ENCODE measurements at regions not wholly inside any gene's neighbourhood (a gene's known extent, or its start where the extent isn't known, plus 50 kb on each side); places are given as distances from the start of the nearest gene placed in this dataset.
A peak's percentile ranks its signal among the peaks of the same experiment; 100 is the strongest.

DNA sequence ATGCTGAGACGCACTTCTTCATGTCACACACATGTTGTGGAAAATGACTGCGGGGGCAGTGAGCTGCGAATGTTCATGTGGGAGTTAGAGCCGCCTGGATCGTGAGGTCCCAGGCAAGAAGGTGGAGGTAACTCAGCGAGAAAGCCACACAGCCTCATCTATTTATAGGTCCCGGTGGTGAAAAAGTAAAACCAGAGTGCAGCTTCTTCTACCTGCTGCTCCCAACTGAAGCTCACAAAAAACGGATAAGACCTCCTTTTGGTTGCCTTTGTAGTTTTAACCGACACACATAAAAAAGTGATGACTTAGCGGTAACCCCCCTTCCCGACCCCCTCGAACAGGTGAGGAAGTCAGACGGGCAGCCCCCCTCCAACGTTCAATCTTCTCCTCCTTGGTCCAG is 276.9 kb downstream of the GATA3 start:
- TF ChIP-seq POLR2A (IDR thresholded peaks at IDR 0.05), result no peak
- no peak for TF ChIP-seq POLR2AphosphoS5 (IDR thresholded peaks at IDR 0.05; ENCODE audit: insufficient read depth in 1 of 2, low read depth in 1 of 2)
- TF ChIP-seq, protein P1, sequence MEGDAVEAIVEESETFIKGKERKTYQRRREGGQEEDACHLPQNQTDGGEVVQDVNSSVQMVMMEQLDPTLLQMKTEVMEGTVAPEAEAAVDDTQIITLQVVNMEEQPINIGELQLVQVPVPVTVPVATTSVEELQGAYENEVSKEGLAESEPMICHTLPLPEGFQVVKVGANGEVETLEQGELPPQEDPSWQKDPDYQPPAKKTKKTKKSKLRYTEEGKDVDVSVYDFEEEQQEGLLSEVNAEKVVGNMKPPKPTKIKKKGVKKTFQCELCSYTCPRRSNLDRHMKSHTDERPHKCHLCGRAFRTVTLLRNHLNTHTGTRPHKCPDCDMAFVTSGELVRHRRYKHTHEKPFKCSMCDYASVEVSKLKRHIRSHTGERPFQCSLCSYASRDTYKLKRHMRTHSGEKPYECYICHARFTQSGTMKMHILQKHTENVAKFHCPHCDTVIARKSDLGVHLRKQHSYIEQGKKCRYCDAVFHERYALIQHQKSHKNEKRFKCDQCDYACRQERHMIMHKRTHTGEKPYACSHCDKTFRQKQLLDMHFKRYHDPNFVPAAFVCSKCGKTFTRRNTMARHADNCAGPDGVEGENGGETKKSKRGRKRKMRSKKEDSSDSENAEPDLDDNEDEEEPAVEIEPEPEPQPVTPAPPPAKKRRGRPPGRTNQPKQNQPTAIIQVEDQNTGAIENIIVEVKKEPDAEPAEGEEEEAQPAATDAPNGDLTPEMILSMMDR (IDR thresholded peaks at IDR 0.05), result no peak
- no peak for DNase-seq (ENCODE audit: extremely low spot score in 2 of 2)
- H3K27me3 ChIP-seq, result no peaks in the 10 kb centered on the region

DNA sequence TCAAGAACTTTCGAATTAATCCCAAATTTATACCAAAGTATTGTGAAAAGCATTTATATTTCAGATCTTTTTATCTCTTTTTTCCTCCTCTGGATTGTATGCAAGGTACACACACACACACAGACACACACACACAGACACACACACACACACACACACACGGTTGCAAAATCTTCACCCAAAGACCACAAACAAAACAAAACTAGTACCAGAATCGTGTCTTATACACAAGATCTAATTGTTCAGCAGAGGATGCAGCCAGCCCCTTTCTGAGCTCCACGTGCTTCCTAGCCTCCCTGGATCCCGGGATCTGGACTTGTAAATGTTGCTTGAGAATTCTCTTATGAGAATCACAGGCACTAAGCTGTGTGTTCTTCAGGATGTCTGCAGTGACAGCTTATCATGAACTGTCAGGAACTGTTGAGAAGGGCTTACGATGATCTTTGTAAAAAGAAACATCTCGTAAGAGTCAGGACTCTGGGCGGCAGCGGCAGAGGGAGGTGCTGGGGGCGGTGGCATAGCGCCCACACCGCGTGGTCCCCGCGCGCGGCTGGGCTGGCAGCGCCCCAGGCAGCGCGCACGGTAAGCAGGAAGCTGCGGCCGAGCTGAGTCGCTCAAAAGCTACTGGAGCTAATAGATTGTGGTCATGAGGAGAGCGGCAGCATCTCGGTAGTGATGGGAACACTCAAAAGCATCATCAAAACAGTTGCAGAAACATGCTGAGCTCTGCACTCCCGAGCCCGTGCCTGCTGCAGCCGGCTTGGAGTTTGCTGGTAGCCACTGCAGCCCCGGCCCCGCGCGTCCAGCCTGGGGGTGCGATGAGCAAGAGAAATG is 277.6 kb downstream of the GATA3 start:
- no peak overlapping the region for H3K27ac ChIP-seq
- H3K4me1 ChIP-seq, result peaks cover 11% of the 10 kb centered on the region
- H3K9me3 ChIP-seq, result no peaks in the 10 kb centered on the region
- peak in 1 of 2 donors; percentile 79 for TF ChIP-seq POLR2AphosphoS5 (IDR thresholded peaks at IDR 0.05; ENCODE audit: insufficient read depth in 1 of 2, low read depth in 1 of 2)
- TF ChIP-seq, protein P1 (IDR thresholded peaks at IDR 0.05), result no peak
- TF ChIP-seq POLR2A (IDR thresholded peaks at IDR 0.05), result no peak
- peak overlapping the region; percentile 16 to 26 for H3K4me3 ChIP-seq
- no peaks in the 10 kb centered on the region for H3K36me3 ChIP-seq
- H3K27me3 ChIP-seq, result no peaks in the 10 kb centered on the region
- DNase-seq (ENCODE audit: extremely low spot score in 2 of 2), result no peak
- intact Hi-C loops (cut with DNase I), result no loop called here

More for the DNA sequence above, 276.9 kb downstream of the GATA3 start:
- Histone ChIP-seq H3K36me3 (no peaks in the 10 kb centered on the region), H3K4me1 (peaks cover 11% of the 10 kb centered on the region), H3K9me3 (no peaks in the 10 kb centered on the region), H3K27ac (no peak overlapping the region), H3K4me3 (no peak overlapping the region)
- intact Hi-C loops (cut with DNase I), result no loop called here

DNA sequence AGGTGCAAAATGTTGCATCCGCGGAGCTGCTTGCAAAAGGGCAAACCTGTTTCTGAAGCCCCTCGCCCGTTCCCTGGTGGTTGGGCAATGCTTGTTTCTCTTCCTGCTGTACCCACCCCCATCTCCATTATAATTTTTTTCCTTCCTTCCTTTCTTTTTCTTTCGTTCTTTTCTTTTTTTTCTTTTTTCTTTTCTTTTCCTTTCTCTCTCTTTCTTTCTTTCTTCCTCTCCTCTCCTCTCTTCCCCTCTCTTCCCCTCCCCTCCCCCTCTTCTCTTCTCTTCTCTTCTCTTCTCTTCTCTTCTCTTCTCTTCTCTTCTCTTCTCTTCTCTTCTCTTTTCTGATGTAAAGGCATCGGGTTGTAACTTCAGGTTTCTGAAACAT is 278.2 kb downstream of the GATA3 start:
- H3K27ac ChIP-seq, result no peak overlapping the region
- H3K4me3 ChIP-seq, result peak overlapping the region; percentile 16 to 26
- H3K27me3 ChIP-seq, result no peaks in the 10 kb centered on the region
- DNase-seq (ENCODE audit: extremely low spot score in 2 of 2), result no peak
- intact Hi-C loops (cut with DNase I), result no loop called here
- H3K36me3 ChIP-seq, result no peaks in the 10 kb centered on the region
- no peaks in the 10 kb centered on the region for H3K9me3 ChIP-seq
- TF ChIP-seq POLR2A (IDR thresholded peaks at IDR 0.05) (no peak), POLR2AphosphoS5 (IDR thresholded peaks at IDR 0.05; ENCODE audit: insufficient read depth in 1 of 2, low read depth in 1 of 2) (no peak)
- TF ChIP-seq, protein P1 (IDR thresholded peaks at IDR 0.05), result no peak
- H3K4me1 ChIP-seq, result peaks cover 11% of the 10 kb centered on the region

DNA sequence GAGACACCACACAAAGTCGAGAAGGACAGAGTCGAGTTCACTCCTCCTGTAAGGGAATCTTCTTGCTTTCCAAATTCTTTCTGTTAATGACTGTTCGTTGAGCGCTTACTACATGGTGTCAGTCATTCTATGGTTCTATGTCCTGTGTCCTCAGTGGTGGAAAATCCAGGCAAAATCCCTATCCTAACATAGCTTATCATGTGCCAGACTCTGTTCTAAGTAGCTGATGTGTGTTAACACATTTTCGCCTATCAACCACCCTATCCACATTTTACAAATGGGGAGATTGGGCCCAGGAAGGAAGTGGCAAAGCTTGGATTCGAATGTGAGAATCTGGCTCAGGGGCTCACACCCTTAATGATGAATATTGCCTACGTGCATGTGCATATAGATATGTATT is 280.1 kb downstream of the GATA3 start:
- Histone ChIP-seq H3K9me3 (no peaks in the 10 kb centered on the region), H3K36me3 (no peaks in the 10 kb centered on the region), H3K27me3 (no peaks in the 10 kb centered on the region), H3K4me3 (no peak overlapping the region), H3K4me1 (peaks cover 11% of the 10 kb centered on the region), H3K27ac (no peak overlapping the region)
- no peak for DNase-seq (ENCODE audit: extremely low spot score in 2 of 2)
- intact Hi-C loops (cut with DNase I), result no loop called here
- TF ChIP-seq POLR2AphosphoS5 (IDR thresholded peaks at IDR 0.05; ENCODE audit: insufficient read depth in 1 of 2, low read depth in 1 of 2), result no peak
- TF ChIP-seq, protein P1 (IDR thresholded peaks at IDR 0.05), result no peak
- no peak for TF ChIP-seq POLR2A (IDR thresholded peaks at IDR 0.05)

DNA sequence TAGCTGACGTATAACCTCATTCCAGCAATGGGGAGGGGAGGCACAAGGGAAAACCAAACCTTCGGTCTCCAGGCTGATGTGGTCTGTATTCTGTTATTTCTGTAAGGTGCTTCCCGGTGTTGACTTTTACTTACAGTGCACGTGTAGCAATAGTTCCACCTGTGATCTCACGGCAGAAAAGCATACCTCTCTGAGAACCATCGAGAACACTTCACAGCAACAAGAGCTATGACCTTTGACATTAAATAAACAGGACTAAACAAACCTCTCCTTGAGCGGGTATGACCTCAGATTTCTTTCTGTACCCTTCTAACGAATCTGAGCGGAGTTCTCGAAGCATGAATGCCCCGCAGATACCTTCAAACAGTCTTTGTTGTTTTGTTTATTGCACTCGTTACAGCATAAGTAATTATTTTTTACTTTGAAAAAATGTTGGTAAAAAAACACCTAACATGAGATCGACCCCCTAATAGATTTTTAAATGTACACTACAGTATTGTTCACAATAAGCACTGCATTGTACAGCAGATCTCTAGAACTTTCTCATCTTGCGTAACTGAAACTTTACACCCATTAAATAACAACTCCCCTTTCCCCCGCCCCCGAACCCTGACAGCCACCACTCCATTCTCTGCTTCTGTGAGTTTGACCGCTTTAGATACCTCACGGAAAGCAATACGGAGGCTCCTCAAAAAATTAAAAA is 282.3 kb downstream of the GATA3 start:
- intact Hi-C loops (cut with DNase I), result no loop called here
- peaks cover 11% of the 10 kb centered on the region for H3K4me1 ChIP-seq
- no peak overlapping the region for H3K27ac ChIP-seq
- no peak for TF ChIP-seq POLR2AphosphoS5 (IDR thresholded peaks at IDR 0.05; ENCODE audit: insufficient read depth in 1 of 2, low read depth in 1 of 2)
- TF ChIP-seq, protein P1 (IDR thresholded peaks at IDR 0.05), result no peak
- no peak for TF ChIP-seq POLR2A (IDR thresholded peaks at IDR 0.05)
- H3K4me3 ChIP-seq, result no peak overlapping the region
- no peaks in the 10 kb centered on the region for H3K9me3 ChIP-seq
- DNase-seq (ENCODE audit: extremely low spot score in 2 of 2), result no peak
- H3K36me3 ChIP-seq, result no peaks in the 10 kb centered on the region
- H3K27me3 ChIP-seq, result no peaks in the 10 kb centered on the region
